Sigmoid colon (tissue), 6 donors: ENCODE measurements at regions not wholly inside any gene's neighbourhood (a gene's known extent, or its start where the extent isn't known, plus 50 kb on each side); places are given as distances from the start of the nearest gene placed in this dataset.
"Not testable (repeated sequence)": the region's sequence is repeated elsewhere in the genome, so short reads cannot be mapped to it uniquely, and the experiment has no call there.

Experiments used
- DNase-seq: peaks from one replicate; pipeline ENCODE4 v3.0.0-alpha.2; 2019
- H3K27ac ChIP-seq, 4 donors: fragments of 200-600 bp; sonication (generic); one replicate each; pipeline ENCODE4 v1.5.1; 2016 to 2019; ENCODE audit warnings: mild to moderate bottlenecking in 1 of 4
- H3K27me3 ChIP-seq, 3 donors: fragments of 200-600 bp; sonication (generic); one replicate each; pipeline ENCODE4 v1.5.1; 2019; ENCODE audit warnings: mild to moderate bottlenecking in 1 of 3
- H3K36me3 ChIP-seq, 4 donors: fragments of 200-600 bp; sonication (generic); one replicate each; pipeline ENCODE4 v1.5.1; 2016 to 2019
- H3K4me1 ChIP-seq, 4 donors: fragments of 200-600 bp; sonication (generic); one replicate each; pipeline ENCODE4 v1.5.1; 2017 to 2019
- H3K4me3 ChIP-seq, 4 donors: fragments of 200-600 bp; sonication (generic); one replicate each; pipeline ENCODE4 v1.5.1; 2017 to 2019; ENCODE audit warnings: mild to moderate bottlenecking in 2 of 4, moderate library complexity in 1 of 4
- H3K9me3 ChIP-seq, 4 donors: fragments of 200-600 bp in 3 of 4; sonication (generic) in 3 of 4; one replicate each; pipeline versions ENCODE4 v1.5.1 to v1.6.1; 2013 to 2019
- WGBS, 2 donors: extraction: QIAGEN DNeasy Blood & Tissue Kit; methylation state at CpG; one replicate each; pipeline ENCODE4 v1.1.7; 2013; 5-methylcytosine and 5-hydroxymethylcytosine counted together
- intact Hi-C: fragments of 100-400 bp; cut with DNase I; formaldehyde crosslinking; loops from one replicate; pipeline ENCODE4 v1.15.1; 2023
- donor health status: healthy with polysubstance abuse.
- donor health status: healthy.

DNA sequence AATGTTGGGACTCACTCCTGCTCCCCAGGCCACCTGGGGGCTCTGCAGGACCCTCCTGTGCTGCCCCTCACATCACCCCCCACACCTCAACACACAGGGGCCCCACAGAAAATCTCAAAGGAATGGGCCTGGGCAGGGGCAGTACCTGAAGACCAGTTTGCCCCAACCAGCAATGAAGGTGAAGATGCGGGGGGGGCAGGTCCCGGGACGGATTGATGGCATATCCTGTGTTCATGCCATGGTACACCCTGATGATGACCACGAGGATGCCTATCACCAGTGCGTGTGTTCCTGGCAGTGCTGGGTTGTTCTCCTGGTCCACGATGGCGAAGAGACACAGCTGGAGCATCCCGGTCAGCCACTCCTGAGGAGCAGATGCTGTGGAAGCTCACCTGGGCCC is 663.0 kb downstream of the FOXD4L5 start:
- H3K4me3 ChIP-seq, intact Hi-C loops, H3K9me3 ChIP-seq, H3K4me1 ChIP-seq, H3K27me3 ChIP-seq, H3K36me3 ChIP-seq, H3K27ac ChIP-seq: not testable (repeated sequence)
- WGBS, 2 donors, result 93 to 96% methylated on average over 4 to 5 of the region's 8 CpGs
- peak; percentile 62 for DNase-seq
